NCI-H526 (cell line): ENCODE measurements at regions not wholly inside any gene's neighbourhood (a gene's known extent, or its start where the extent isn't known, plus 50 kb on each side); places are given as distances from the start of the nearest gene placed in this dataset.
"Not testable (repeated sequence)": the region's sequence is repeated elsewhere in the genome, so short reads cannot be mapped to it uniquely, and the experiment has no call there.

Experiments used
- DNase-seq, 2 experiments: peaks; one replicate each; lab custom pipeline; 2025; lab: John Stamatoyannopoulos, UW

DNA sequence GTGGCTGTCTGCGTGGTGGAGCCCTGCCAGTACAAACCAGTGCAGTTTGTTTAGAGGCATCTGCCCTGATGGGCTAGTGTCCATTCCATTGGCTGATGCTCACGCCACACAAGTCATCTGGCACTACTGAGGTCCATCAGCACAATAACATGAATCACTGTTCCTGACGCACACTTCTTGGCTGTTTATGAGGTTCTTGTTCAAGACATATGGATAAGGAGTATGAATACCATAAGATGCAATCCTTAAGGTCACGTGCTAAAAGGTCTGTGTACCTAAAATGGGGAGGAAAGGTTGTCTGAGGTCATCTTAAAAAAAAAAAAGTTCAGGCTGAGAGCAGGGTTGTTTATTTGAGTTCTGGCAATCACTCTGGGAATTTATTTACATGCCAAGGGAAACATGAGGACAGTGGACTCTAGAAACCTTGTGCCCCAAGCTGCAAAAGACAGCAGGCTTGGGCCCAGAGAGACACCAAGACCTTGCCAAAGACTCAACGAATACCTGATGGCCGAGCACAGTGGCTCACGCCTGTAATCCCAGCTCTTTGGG is 54.1 kb upstream of the SHLD1 start:
- DNase-seq = no peak

DNA sequence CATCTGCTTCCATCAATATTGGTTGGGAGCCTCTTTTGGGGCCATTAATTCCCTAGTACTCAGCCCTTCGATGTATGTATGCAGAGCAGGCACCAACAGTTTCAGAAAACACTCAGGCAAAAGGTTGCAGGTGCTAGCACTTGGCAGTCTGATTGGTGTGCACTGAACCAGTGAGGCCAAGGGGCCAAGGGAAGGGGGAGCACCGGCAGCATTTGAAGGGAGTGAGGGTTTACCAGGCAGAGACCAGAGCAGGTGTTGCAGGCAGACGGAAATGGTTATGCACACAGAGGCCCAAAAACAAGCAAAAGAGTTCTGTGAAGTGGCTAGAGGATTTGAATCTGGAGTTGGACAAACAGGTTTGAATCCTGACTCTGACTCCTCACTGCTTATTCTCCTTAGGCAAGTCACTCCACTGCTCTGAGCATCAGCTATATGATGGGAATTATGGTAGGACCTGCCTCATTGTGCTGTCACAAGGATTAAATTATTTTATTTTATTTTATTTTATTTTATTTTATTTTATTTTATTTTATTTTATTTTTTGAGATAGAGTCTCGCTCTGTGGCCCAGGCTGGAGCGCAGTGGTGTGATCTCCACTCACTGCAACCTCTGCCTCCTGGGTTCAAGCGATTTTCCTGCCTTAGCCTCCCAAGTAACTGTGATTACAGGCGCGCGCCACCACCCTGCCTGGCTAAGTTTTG is 58.1 kb upstream of the SHLD1 start:
- DNase-seq = peak; percentile 86 to 92

GRCh38 chr20:5689463-5689862 is 60.7 kb upstream of the SHLD1 start:
- no peak for DNase-seq

DNA sequence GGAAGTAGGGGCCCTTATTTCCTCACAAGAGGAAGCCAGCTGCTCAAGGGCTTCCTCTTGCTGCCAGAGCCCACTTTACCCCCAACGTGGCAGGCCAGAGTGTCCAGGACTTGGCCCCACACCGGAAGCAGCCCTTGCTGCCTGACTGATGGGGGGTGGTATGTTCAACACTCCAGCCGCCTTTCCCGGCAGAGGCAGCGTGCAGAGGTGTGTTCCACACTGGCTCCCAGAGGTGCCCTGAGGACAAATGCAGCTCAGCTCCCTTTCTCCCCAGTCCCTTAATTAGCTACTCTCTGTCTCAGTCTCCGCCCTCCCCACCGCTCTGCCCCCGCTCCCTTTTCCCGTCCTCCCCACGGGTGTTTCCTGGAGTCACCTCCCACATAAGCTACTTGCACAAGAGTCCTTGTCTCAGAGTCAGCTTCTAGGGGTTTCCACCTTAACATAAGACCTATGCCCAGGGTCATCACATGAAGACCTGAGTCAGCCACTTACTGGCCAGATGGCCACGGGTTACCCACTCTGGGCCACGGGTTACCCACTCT is 61.7 kb upstream of the SHLD1 start:
- no peak for DNase-seq

GRCh38 chr20:5687884-5688283 is 62.3 kb upstream of the SHLD1 start:
- no peak for DNase-seq

DNA sequence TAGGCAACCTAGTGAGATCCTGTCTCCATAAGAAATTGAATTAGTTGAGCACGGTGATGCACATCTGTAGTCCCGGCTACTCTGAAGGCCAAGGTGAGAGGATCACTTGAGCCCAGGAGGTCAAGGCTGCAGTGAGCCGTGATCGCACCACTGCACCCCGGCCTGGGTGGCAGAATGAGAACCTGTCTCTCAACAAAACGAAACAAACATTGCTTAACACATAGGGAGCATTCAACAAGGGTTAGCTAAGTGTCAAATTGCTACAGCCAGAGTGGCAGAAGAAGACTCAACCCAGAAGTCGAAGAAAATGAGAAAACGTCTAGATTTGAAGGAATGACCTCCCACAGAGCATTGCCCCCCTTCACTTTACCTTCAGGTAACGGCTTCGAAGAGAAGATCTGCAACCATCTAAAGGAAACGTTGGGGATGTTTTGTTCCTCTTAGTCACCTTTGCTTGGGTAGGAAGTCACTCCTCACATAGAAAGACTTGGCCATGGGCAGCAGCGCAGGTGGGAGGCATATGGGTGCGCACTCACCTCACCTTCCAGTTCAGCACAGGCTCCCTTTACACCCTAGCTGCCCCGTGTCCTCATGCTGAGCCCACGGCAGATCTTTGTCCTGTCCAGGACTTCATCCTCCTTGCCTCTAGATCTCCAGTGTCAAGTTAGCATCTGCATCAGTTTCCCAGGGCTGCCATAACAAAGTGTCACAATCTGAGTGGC is 63.7 kb upstream of the SHLD1 start:
- no peak for DNase-seq

DNA sequence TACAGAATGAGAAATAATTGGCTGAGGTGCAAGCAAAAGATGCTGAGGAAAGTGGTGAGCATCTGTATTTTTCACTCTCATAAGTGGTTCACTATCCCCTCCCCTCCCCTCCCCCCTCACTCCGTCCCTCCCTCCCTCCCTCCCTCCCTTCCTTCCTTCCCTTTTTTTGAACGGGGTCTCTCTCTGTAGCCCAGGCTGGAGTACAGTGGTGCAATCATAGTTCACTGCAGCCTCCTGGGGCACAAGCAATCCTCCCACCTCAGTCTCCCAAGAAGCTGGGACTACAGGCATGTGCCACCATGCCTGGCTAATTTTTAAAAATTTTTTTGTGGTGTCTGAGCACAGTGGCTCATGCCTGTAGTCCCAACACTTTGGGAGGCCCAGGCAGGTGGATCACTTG is 67.6 kb upstream of the SHLD1 start:
- not testable (repeated sequence) for DNase-seq

DNA sequence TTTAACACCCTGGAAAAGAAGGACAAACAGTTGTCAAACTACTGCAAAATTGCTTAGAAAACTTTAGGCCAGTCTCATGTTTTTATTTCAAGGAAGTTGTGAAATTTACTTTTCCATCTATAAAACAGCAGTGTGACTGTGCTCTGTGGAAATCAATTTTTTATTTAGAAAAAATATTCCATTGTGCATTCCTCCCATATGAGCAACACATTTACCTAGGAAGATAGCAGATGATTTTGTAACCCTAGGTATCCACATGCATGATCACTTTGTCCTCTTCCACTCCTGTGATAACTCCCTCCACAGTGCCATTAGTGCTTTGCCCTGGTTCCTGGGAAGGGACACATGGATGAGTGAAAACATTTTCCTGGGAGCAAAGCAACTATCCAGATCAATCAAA is 69.4 kb upstream of the GPCPD1 start:
- DNase-seq = no peak

DNA sequence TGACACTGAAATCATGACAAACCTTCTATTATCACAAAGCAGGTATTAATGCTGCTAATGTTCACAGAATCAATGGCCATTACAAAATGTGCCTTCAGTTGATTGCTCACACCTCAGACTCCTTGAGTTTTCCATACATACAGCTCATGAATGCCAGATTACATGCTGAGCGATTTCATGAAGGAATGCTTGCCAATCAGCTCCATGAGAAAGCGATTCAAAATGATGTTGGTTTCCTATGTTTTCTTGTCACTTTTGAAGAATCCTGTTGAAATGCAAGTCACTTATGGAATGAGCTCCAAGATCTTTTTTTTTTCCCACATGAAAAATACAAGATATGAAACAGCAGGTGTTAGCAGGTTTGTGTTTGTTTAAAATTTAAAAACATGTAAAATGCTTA is 68.0 kb upstream of the GPCPD1 start:
- DNase-seq = no peak

DNA sequence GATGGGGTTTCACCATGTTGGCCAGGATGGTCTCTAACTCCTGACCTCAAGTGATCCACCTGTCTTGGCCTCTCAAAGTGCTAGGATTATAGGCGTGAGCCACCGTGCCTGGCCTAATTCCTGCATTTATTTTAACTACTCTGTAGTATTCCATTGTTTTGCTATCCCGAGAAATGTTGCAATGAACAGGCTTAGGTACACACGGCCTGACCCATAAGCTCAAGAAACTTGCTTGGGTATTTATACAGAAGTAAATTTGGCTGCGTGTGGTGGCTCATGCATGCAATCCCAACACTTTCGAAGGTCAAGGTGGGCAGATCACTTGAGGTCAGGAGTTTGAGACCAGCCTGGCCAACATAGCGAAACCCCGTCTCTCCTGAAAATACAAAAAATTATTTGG is 67.1 kb upstream of the GPCPD1 start:
- DNase-seq = not testable (repeated sequence)

DNA sequence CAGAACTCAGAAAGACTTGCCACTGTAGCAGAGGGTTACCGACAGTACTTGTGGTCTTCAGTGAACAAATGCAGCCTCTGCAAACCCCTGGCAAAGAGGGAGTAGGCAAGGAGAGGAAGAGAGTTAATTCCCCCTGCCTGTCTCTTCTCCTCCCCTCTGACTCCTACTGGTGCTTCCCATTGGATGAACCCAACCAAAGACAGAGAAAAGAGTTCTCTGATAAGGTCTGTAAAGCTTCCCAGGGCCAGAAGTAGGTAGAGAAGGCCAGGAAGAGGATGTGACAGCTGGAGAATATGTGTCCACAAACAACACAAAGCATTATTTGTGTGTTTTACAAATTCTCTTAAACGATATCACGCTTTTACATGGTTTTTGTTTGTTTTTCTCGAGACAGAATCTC is 66.6 kb upstream of the GPCPD1 start:
- no peak for DNase-seq

DNA sequence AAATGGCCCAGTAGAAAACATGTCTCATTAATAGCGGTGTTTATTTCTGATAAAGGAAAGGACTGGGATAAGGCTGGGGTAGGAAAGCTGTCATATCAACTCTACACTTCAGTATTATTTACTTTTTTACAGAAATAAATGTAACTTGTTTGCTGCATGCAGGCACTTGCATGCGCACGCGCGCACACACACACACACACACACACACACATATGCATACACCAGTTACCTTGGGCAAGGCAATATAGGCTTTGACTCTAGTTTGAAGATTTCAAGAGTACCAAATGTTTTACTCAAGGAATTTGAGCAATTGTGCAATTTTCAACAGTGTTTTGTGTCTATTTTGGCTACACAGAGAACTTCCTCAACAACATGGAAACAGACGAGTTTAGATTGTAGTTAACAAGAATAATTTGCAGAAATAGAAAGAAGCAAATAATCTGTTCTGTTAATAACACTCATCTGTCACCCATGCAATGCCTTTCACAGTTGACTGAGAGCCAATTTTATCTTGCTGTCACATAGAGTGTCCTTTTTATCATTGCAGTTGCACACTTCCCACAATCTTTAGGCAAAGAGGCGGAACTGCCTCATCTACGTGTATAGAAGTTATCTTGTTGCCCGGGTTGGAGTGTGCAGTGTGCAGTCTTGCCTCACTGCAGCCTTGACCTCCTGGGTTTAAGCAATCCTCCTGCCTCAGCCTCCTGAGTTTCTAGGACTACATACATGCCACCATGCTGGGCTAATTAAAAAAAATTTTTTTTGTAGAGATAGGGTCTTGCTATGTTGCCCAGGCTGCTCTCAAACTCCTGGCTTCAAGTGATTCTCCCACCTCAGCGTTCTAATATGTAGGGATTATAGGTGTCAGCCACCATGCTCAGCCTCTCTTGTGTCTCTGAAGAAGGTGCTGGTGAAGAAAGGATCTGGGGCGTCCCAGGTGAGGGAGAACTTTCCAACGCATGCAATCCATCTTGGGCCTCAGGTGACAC is 64.6 kb upstream of the GPCPD1 start:
- no peak for DNase-seq

DNA sequence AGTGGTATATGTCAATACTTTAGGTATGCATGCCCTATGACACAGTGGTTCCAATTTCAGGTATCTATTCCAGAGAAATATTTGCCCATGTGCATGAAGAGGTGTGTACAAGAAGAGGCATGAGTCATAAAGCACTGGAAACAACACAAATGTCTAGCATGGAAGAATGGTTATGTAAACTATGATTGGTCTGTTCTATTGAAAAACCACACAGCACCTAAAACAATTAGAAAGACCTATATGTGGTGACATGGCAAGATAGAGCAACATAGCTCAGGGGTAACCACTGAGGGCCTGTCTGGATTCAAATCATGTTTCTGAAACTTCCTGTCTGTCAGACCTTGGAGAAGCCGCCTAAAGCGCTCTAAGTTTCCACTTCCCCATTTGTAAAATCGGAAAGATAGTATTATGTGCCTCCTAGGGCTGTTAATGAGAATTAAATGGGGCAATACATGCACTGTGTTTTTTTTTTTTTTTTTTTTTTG is 63.4 kb upstream of the GPCPD1 start:
- no peak for DNase-seq

DNA sequence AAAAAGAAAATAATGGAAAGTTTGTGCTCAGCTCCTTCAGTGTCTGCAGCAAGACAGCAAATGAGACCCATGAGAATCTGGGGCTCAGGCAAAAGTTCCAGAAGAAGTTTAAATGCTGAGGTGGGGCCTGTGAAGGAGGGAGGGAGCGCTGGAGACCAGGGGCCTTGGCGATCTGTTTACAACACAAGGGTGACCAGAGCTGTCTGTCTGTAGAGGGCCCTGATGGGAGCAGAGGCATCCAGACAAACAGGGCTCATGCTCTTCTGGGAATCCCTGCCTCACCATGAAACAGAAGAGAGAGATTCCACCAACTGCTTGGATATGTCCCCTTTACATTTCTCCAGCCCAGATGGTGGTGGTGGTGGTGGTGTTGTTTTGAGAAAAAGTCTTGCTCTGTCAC is 60.1 kb upstream of the GPCPD1 start:
- no peak for DNase-seq

DNA sequence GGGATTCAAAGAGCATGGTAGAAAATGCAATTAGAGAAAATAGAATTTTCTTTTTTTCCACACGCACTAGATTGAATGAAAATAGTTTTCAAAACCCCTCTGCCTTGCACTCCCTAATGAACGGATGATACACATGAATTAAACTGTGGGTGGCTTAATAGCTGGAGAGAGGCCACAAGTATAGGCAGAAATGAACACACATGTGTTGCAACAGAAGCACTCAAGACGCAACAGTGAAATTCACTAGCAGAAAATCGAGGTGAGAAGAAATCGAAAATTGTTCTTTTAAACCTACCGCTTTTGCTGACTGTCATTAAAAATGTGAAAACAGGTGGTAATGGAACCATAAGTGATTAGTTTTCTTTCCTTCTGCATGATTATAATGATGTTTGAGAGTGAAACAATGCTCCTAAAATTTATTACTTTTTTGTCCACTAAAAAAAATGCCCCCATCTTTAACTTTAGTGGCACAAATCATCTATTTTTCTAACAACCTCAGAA is 59.3 kb upstream of the GPCPD1 start:
- DNase-seq = no peak

- no peak for DNase-seq
Measured at GRCh38 chr20:5668529-5668868, 57.7 kb upstream of the GPCPD1 start.

DNA sequence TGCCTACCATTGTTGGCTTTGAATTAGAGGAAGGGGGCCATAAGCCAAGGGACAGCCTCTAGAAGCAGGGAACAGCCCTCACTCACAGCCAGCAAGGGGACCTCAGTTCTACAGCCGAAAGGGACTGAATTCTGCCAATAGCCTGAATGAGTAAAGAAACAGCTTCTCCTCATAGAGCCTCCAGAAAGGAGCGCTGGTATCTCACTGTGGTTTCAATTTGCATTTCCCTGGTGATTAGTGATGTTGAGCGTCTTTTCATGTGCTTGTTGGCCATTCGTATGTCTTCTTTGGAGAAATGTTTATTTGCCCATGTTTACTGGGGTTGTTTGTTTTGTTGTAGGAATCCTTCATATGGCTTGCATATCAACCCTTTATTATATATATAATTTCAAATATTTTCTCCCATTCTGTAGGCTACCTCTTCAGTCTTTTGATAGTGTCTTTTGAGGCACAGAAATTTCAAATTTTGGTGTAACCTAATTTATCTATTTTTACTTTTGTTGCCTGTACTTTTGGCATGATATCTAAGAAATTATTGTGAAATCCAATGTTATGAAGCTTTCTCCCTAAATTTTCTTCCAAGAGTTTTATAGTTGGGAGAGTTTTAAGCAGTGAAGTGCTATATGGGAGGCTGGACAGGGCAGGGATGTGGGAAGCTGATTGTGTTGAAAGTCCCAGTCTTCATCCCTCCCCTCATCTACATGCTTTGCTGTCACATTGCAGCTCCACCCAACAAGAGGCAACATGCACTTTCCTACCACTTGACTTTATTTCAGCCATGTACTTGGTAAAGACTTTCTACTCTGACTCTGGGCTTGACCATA is 57.1 kb upstream of the GPCPD1 start:
- DNase-seq = peak in 1 of 2 experiments; percentile 34

DNA sequence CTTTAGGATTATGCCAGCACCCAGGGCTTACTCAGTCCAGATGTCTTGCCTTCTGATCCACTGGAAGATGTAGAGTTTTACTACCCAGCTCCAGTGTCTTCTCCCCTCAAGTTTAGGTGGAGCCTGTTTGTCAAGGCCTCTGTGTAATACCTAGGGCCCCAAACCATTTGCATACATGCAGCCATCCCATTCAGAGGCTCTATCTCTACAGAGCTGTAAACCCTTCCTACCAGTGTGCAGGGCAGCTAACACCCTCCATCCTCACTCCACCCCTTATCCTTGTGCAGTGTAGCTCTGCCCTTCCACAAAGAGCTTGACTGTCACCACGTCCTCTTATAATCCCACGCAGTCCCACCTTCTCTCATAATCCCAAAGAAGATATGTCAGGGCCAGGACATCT is 54.6 kb upstream of the GPCPD1 start:
- DNase-seq = peak; percentile 9 to 58

- no peak for DNase-seq
Measured at GRCh38 chr20:5663396-5663795, 52.6 kb upstream of the GPCPD1 start.

- no peak for DNase-seq
Measured at GRCh38 chr20:5662769-5663168, 52.0 kb upstream of the GPCPD1 start.

DNA sequence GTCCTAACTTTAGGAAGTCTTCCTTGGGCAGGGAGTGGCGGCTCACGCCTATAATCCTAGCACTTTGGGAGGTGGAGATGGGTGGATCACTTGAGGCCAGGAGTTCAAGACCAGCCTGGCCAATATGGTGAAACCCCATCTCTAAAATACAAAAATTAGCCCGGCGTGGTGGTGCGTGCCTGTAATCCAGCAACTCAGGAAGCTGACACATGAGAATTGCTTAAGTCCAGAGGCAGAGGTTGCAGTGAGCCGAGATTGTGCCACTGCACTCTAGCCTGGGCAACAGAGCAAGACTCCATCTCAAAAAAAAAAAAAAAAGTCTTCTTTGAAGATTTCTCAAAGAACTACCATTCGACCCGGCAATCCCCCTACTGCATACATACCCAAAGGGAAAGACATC is 50.0 kb upstream of the GPCPD1 start:
- not testable (repeated sequence) for DNase-seq
